NCI-H2171 treated with DMSO at 0.1 percent for 48 hours (cell line): ENCODE measurements at regions not wholly inside any gene's neighbourhood (a gene's known extent, or its start where the extent isn't known, plus 50 kb on each side); places are given as distances from the start of the nearest gene placed in this dataset.

Experiments used
- DNase-seq: peaks from one replicate; lab custom pipeline; 2025; lab: John Stamatoyannopoulos, UW

- no peak for DNase-seq
Observed at GRCh38 chr7:40923626-40924025, 779.3 kb downstream of the INHBA start.

GRCh38 chr7:40922316-40922670 lies 780.6 kb downstream of the INHBA start:
- no peak for DNase-seq

- no peak for DNase-seq
Observed at GRCh38 chr7:40921589-40922315, 781.1 kb downstream of the INHBA start.

- DNase-seq, result no peak
Observed at GRCh38 chr7:40918701-40919271, 784.0 kb downstream of the SUGCT start.

- DNase-seq, result no peak
Observed at GRCh38 chr7:40916813-40917212, 782.0 kb downstream of the SUGCT start.

GRCh38 chr7:40915071-40915470 lies 780.3 kb downstream of the SUGCT start:
- no peak for DNase-seq
